ENCODE measurements at regions not wholly inside any gene's neighbourhood (a gene's known extent, or its start where the extent isn't known, plus 50 kb on each side); places are given as distances from the start of the nearest gene placed in this dataset.

DNA sequence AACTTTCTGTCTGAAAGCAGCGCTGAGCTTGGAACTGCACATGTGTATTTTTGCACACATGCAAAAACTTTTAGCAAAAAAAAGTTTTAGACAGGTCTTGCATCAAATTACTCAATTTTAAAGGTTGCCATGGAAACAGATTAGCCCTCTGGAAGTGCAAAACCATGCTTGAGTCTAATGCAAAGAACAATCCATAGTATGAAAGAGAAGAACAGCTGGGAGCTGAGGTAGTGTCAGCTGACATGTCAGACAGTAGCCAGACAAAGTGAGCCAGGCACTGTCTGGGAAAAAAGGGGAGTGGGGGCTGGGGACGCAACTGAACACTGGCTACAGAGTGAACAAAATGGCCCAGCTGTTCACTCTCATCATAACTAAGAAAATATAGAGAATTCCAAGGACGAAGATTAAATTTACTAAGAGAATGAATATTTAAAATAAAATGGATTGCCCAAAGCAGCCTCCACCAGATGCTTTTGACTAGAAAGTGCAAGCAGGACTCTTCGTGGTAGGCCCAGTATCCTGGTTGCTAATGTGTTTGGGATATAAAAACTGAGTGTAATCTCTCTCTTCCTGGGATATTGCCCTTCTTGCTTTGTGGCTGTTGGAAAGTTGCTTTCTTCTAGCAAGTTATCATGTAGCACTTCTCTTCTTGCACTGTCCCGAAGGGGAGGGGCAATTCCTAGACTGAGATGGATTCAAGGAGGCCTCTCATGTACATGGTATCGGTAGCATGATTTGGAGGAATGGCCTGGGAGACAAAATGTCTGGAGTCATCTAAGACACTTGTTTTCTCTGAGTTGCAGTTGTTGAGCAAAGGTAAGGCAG, 434.1 kb upstream of the FAT3 start:
- Histone ChIP-seq H3K27me3 (ENCODE audit: control insufficient read depth, insufficient read depth, low read length) (no peaks in the 10 kb centered on the region), H3K4me3 (ENCODE audit: low read depth, low read length) (no peak overlapping the region), H3K36me3 (ENCODE audit: control insufficient read depth, insufficient read depth, low read length) (no peaks in the 10 kb centered on the region)
- no peak for DNase-seq (ENCODE audit: low read depth)
- TF ChIP-seq, protein P1, sequence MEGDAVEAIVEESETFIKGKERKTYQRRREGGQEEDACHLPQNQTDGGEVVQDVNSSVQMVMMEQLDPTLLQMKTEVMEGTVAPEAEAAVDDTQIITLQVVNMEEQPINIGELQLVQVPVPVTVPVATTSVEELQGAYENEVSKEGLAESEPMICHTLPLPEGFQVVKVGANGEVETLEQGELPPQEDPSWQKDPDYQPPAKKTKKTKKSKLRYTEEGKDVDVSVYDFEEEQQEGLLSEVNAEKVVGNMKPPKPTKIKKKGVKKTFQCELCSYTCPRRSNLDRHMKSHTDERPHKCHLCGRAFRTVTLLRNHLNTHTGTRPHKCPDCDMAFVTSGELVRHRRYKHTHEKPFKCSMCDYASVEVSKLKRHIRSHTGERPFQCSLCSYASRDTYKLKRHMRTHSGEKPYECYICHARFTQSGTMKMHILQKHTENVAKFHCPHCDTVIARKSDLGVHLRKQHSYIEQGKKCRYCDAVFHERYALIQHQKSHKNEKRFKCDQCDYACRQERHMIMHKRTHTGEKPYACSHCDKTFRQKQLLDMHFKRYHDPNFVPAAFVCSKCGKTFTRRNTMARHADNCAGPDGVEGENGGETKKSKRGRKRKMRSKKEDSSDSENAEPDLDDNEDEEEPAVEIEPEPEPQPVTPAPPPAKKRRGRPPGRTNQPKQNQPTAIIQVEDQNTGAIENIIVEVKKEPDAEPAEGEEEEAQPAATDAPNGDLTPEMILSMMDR (IDR thresholded peaks at IDR 0.05; ENCODE audit: insufficient read depth, low read length, poor library complexity, severe bottlenecking), result no peak

DNA sequence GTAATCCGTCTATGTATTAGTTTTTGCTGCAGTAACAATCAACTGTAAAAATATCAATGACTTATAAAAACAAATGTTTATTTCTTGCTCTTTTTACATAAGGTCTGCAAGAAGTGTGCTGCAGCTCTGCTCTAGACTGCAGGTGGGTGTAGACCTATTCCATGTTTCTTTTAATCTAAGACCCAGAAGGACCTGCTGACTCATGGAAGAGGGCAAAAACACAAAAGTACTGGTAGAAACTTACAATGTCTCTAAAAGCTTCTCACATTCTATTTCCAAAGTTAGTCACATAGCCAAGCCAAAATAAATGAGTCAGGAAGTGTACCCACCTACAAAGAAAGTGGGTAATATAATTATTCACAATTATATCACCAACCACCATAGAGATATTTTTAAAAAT, 435.9 kb upstream of the FAT3 start:
- Histone ChIP-seq H3K36me3 (ENCODE audit: control insufficient read depth, insufficient read depth, low read length) (no peaks in the 10 kb centered on the region), H3K27me3 (ENCODE audit: control insufficient read depth, insufficient read depth, low read length) (no peaks in the 10 kb centered on the region)
- no peak for DNase-seq (ENCODE audit: low read depth)

DNA sequence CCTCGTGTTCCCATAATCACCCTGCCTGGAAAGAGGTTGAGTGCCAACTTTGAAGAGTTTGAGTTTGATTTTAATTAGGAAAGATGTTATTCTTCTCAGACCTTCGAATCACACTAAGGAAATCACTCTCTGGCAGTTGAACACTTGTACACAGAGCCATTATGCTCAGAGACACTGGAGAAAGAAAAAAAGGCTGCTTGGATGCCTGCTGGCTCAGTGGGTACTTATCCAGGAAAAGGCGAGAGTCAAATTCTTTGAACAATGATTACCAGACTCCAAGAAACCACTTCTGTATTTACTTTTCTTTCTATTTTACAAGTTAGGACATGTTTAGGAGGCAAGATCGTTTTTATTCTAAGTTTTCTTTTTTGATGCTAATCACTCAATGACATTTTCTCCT, 438.5 kb upstream of the FAT3 start:
- Histone ChIP-seq H3K27me3 (ENCODE audit: control insufficient read depth, insufficient read depth, low read length) (no peaks in the 10 kb centered on the region), H3K4me3 (ENCODE audit: low read depth, low read length) (no peak overlapping the region), H3K36me3 (ENCODE audit: control insufficient read depth, insufficient read depth, low read length) (no peaks in the 10 kb centered on the region)
- no peak for DNase-seq (ENCODE audit: low read depth)
- TF ChIP-seq, protein P1 (IDR thresholded peaks at IDR 0.05; ENCODE audit: insufficient read depth, low read length, poor library complexity, severe bottlenecking), result no peak

More for the DNA sequence above, 435.9 kb upstream of the FAT3 start:
- TF ChIP-seq, protein P1 (IDR thresholded peaks at IDR 0.05; ENCODE audit: insufficient read depth, low read length, poor library complexity, severe bottlenecking), result no peak
- H3K4me3 ChIP-seq (ENCODE audit: low read depth, low read length), result no peak overlapping the region

DNA sequence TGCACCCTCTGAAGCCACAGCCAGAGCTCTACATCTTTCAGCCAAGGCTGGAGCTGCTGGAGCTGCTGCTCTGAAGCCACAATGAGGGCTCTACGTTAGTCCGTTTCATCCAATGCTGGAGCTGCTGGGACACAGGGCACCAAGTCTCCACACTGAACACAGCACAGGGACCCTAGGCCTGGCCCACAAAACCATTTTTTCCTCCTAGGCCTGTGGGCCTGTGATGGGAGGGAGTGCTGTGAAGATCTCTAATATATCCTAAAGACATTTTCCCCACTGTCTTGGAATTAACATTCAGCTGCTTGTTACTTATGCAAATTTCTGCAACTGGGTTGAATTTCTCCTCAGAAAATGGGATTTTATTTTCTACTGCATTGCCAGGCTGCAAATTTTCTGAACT, 441.4 kb upstream of the FAT3 start:
- Histone ChIP-seq H3K27me3 (ENCODE audit: control insufficient read depth, insufficient read depth, low read length) (no peaks in the 10 kb centered on the region), H3K36me3 (ENCODE audit: control insufficient read depth, insufficient read depth, low read length) (no peaks in the 10 kb centered on the region), H3K4me3 (ENCODE audit: low read depth, low read length) (no peak overlapping the region)
- DNase-seq (ENCODE audit: low read depth), result no peak
- TF ChIP-seq, protein P1 (IDR thresholded peaks at IDR 0.05; ENCODE audit: insufficient read depth, low read length, poor library complexity, severe bottlenecking), result no peak

DNA sequence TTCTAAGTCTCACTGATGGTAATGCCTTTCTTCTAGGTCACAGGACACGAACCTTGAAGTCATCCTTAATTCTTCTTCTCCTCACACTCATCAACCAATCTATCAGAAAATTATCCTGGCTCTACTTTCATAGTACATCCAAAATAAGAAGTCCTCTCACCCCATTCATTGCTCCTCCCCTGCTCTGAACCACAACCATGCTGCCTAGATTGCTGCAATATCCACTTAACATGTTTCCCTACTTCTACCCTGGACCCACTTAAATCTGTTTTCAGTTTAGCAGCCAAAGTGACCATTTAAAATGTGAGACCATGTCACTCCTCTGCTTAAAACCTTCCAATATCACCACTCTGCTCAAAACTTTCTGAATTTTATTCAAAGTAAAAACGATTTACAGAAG, 445.9 kb upstream of the FAT3 start:
- H3K27me3 ChIP-seq (ENCODE audit: control insufficient read depth, insufficient read depth, low read length), result no peaks in the 10 kb centered on the region
- no peak for DNase-seq (ENCODE audit: low read depth)
- no peaks in the 10 kb centered on the region for H3K36me3 ChIP-seq (ENCODE audit: control insufficient read depth, insufficient read depth, low read length)
- no peak overlapping the region for H3K4me3 ChIP-seq (ENCODE audit: low read depth, low read length)
- TF ChIP-seq, protein P1 (IDR thresholded peaks at IDR 0.05; ENCODE audit: insufficient read depth, low read length, poor library complexity, severe bottlenecking), result no peak

DNA sequence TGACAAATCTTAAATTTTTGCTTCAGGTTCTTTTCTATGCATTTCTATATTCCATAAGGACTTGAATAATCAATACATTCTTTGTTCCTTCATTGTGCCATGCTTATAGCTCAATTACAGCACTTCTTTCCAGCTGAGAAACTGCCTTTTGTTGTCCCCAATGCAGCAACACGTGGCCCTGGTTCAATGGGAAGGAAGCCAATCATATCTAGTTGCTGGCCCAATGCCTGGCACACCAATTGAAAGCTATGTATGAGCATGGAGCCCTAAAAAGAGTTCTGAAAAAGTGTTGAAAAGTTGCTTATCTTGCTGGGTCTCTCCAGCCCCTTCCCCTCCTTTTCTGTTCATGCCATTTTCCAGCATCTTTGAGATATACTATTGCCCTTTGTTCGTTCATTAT, 448.0 kb upstream of the FAT3 start:
- H3K4me3 ChIP-seq (ENCODE audit: low read depth, low read length), result no peak overlapping the region
- H3K27me3 ChIP-seq (ENCODE audit: control insufficient read depth, insufficient read depth, low read length), result no peaks in the 10 kb centered on the region
- no peak for DNase-seq (ENCODE audit: low read depth)
- no peaks in the 10 kb centered on the region for H3K36me3 ChIP-seq (ENCODE audit: control insufficient read depth, insufficient read depth, low read length)
- TF ChIP-seq, protein P1 (IDR thresholded peaks at IDR 0.05; ENCODE audit: insufficient read depth, low read length, poor library complexity, severe bottlenecking), result no peak

Data from kidney epithelial cell (primary cell).